Frontal cortex (tissue), 3 donors: ENCODE measurements at regions not wholly inside any gene's neighbourhood (a gene's known extent, or its start where the extent isn't known, plus 50 kb on each side); places are given as distances from the start of the nearest gene placed in this dataset.

ENCODE experiments used
- DNase-seq, 2 donors: peaks; one replicate each; pipeline ENCODE4 v3.0.0; 2012; ENCODE audit warnings: low spot score in 2 of 2
- FAIRE-seq: peaks from 2 replicates; lab custom pipeline; 2012; peaks lifted over from hg19 to GRCh38; lab: Jason Lieb, UNC
- donor health status: control.
- donor health status: control.
- donor health status: control.

- no peak for FAIRE-seq
- no peak for DNase-seq
Observed at GRCh38 chr10:130479146-130479545, 343.0 kb downstream of the GLRX3 start.

GRCh38 chr10:130479926-130480325 lies 343.7 kb downstream of the GLRX3 start:
- no peak for DNase-seq

GRCh38 chr10:130480491-130480890 lies 344.3 kb downstream of the GLRX3 start:
- FAIRE-seq (no peak), DNase-seq (no peak)

More at GRCh38 chr10:130479926-130480325, 343.7 kb downstream of the GLRX3 start:
- no peak for FAIRE-seq

DNA sequence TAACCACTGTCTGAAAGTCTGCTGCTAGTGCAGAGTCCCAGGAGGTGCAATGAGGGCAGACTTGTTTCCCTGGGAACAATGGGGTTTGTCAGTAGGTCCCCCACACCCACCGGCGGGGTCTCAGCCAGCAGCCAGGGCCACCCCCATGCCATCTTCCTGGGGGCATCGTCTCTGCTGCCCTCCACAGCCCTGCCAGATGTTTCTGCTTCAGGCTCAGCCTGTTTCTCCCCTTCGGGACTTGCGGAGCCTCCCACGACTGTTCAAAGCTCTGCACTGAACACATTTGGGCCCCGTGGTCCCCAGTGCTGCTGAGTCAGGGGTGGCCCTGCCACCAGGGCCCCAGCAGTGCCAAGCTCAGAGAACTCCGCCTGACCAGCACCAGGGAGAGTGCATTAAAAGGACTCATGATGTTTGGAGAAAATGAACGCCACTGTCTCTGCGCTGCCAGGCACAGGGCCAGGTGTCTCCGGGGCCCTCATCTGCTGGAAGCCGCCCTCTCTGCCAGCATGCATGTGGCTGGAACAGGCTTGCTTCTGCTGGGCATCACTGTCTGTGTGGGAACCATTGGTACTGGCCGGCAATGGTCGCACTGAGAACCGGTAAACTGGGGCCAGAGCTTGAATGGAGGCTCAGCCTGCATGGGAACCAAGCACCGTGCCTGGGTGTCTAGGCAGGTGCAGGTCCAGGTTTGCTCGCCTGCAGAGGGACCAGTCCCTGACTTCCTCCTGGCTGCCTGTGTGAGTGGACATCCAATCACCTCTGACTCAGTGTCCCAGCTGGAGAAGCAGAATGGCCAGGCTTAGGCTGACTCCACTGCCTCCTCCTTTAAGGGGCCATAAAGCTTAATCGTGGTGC lies 345.1 kb downstream of the GLRX3 start:
- DNase-seq, result no peak
- no peak for FAIRE-seq

DNA sequence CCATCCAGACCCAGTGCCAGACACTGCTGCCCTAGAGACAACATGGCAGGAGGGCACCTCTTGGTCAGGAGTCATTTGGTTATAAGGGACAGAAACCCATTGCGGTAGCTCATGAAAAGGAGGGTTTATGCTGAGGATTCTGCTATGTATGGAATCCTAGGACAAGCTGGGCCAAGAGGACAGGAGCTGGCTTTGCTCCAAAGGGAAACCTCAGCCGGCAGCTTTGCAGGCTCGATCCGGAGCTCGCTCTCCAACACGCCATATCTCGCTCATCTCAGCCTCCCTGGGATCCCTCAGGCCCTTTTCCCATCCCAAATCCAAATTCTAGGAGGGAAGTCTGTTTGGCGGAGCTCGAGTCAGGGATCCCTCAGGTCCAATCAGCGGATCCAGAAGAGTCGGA lies 345.7 kb downstream of the GLRX3 start:
- DNase-seq (no peak), FAIRE-seq (no peak)

GRCh38 chr10:130483691-130484467 lies 347.7 kb downstream of the GLRX3 start:
- FAIRE-seq, result no peak

DNA sequence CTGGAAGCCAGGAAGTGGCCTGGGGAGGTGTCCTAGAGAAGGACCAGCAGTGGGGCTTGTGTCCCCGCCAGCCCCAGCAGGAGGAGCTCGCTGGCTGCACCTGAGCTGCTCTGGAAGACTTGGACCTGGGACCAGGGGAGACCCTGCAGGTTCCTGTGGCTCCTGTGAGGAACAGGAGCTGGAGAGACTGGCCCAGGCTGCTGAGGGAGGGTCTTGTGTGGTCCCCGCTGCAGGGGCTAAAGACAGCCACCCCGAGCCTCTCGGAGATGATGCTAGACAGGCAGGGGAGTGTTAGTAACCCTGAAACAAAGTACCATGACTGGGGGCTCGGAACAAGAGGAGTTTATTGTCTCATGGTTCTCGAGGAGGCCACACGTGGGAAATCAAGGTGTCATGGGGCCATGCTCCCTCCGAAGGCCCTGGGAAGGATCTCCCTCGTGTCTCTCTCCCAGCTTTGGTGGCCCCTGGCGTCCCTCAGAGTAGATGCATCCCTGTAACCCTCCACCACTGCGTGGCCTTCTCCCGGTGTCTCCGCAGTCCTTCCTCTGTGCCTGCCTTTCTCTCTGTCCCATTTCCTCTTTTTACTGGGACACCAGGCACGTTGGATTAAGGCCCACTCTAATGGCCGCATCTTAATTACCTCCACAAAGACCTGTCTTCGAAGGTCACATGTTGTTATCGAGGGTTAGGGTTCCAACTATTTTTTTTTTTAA lies 348.4 kb downstream of the GLRX3 start:
- DNase-seq, result no peak

More at GRCh38 chr10:130483691-130484467, 347.7 kb downstream of the GLRX3 start:
- DNase-seq, result no peak

DNA sequence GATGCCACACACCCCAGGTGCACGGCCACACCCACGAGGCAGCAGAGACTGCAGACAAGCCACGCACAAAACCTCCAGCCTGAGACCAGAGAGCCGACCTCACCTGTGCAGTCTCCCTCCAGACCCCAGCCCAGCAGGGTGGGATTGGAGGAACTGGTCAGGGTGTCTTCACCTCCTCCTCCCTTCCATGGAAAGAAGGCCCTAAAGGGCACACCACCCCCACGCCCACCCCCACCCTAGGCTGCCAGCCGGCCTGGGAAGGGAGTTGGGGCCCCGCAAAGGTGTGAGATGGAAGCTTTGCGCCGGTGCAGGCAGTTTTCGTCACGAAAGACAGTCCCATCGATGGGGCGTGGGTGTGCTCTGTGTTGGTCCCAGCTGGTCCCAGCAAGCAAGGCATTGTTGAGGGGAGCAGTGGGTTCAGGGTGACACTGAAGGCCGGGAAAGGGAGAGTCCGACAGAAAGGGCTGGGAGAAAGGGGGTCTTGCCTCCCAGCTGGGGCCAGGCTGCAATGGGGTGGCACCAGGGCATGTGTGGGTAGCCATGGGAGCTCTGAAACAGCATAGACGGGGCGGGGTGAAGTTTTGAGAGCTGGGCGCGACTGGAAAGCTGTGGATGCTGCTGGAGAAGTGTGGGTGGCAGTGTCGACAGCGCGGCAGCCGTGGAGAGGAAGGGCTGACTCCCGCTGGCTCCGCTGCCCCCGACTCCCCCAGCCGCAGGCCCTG lies 349.2 kb downstream of the GLRX3 start:
- DNase-seq (no peak), FAIRE-seq (no peak)

More for the DNA sequence above, 348.4 kb downstream of the GLRX3 start:
- FAIRE-seq, result no peak

GRCh38 chr10:130485958-130486895 lies 350.0 kb downstream of the GLRX3 start:
- DNase-seq (no peak), FAIRE-seq (no peak)

- no peak for FAIRE-seq
- DNase-seq, result no peak
Observed at GRCh38 chr10:130486906-130487305, 350.7 kb downstream of the GLRX3 start.

DNA sequence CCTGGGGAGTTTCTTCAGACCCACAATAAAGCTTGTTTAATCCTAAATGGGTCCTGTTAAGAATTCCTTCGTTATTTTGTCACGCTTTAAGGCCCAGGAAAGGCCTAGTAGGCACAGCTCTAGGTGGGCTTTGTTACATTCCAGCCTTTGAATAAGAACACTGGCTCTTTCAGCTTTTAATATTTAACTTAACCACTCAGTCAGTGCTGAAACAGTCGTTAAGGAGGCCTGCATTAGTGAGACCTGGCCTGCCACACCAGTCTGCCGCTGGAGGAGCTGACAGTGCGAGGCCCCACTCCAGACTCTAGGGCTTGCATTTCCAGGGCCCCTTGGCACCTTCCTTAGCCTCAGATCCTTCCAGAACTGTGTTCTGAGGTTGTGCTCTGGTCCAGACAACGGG lies 351.4 kb downstream of the GLRX3 start:
- FAIRE-seq (no peak), DNase-seq (no peak)

- no peak for DNase-seq
- FAIRE-seq, result no peak
Observed at GRCh38 chr10:130489891-130490290, 353.7 kb downstream of the GLRX3 start.

- FAIRE-seq (no peak), DNase-seq (no peak)
Observed at GRCh38 chr10:130491011-130491692, 355.0 kb downstream of the GLRX3 start.

DNA sequence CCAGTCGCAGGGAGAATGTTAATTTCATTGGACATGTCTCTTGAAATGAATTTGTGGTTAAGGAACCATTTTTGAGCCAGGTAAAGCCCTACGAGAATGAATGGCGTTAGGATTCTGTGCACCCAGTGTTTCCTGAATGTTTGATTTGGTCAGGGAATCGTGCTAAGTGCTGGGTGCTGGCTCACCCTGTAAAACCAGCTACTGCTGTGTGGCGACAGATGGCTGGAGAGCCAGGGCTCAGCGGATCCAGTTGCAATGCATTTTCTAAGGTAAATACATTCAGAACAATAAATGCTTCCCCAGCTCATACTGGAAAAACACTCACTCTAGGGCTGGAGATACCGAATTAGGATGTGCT lies 355.5 kb downstream of the GLRX3 start:
- DNase-seq (no peak), FAIRE-seq (no peak)

- FAIRE-seq (no peak), DNase-seq (no peak)
Observed at GRCh38 chr10:130492266-130492934, 356.2 kb downstream of the GLRX3 start.

GRCh38 chr10:130493021-130493420 lies 356.8 kb downstream of the GLRX3 start:
- FAIRE-seq (no peak), DNase-seq (no peak)

DNA sequence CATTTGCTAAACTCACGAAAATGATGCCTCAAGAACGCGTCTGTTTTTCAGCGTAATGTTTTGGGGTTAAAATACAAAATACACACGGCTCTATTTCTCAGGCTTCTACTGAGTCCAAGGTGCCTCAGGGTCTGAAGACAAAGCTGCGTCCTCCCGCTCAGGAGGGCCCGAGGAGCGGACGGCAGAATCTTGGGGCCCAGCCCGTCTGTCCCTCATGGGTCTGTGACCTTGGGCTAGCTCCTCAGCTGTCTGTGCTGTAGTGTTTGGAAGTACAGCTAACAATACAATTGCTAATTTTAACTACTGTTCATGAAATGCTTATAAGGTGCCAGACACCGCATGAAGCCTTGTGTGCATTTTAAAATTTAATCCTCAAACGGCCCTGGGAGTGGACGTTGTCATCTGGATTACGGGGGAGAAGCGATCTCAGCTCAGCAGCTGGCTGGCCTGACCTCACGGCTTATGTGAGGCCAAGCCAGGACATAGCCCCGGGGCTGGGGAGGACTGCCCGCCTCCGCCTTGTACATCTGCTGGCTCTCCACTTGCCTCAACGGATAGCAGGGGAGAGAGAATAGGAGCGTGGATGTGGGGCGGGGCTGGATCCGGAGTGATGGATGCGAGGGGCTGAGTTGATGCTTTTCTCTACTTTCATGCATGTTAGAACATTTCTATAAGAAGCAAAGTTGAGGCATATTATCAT lies 357.4 kb downstream of the GLRX3 start:
- DNase-seq (no peak), FAIRE-seq (no peak)
